ENCODE measurements at regions not wholly inside any gene's neighbourhood (a gene's known extent, or its start where the extent isn't known, plus 50 kb on each side); places are given as distances from the start of the nearest gene placed in this dataset.
A peak's percentile ranks its signal among the peaks of the same experiment; 100 is the strongest.

DNA sequence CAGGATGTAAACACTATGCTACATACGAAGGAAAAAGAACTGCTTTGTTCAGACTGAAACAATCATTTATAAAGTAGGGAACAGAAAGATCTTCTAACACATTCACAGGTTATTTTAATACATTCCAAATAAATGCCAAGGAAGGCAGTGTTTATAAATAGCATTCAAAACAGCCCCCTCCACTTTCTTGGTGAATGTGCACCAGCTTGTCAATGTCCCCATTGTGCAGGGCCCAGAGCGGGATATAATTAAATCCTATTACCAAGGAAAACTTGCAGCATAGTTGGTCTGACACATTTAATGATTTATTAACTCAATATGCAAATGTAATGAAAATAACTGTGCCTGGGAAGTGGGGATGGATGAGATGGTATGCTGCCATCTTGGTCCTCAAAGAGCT lies 135.9 kb upstream of the RAD23B start:
- Histone ChIP-seq H3K36me3 (ENCODE audit: low read depth) (no peaks in the 10 kb centered on the region), H3K4me3 (no peak overlapping the region), H2AFZ (no peak overlapping the region), H3K79me2 (ENCODE audit: insufficient read depth) (no peaks in the 10 kb centered on the region), H3K9ac (no peak overlapping the region), H3K27me3 (replicated peaks; ENCODE audit: insufficient read depth) (peaks cover 26% of the 10 kb centered on the region), H3K9me3 (ENCODE audit: low read depth) (no peaks in the 10 kb centered on the region), H3K9me2 (ENCODE audit: insufficient read depth) (no peaks in the 10 kb centered on the region), H4K20me1 (ENCODE audit: insufficient read depth) (no peaks in the 10 kb centered on the region), H3F3A (ENCODE audit: insufficient read depth) (no peaks in the 10 kb centered on the region), H3K4me2 (ENCODE audit: unreplicated experiment) (no peak overlapping the region), H3K4me1 (ENCODE audit: insufficient read depth) (no peaks in the 10 kb centered on the region), H3K27ac (no peak overlapping the region)
- WGBS, 2 experiments (ENCODE audit: low coverage in 1 of 2, low lambda C conversion rate in 2 of 2, missing lambda C conversion rate in 2 of 2), result 68 to 71% methylated on average over 2 of the region's 2 CpGs
- no peak for TF ChIP-seq EZH2 (IDR thresholded peaks at IDR 0.05; ENCODE audit: insufficient read depth, poor library complexity, severe bottlenecking)
- TF ChIP-seq EZH2phosphoT487 (IDR thresholded peaks at IDR 0.05; ENCODE audit: insufficient read depth, low read depth), result no peak
- DNase-seq, result no peak
- in situ Hi-C loops (cut with MboI), result no loop called here

DNA sequence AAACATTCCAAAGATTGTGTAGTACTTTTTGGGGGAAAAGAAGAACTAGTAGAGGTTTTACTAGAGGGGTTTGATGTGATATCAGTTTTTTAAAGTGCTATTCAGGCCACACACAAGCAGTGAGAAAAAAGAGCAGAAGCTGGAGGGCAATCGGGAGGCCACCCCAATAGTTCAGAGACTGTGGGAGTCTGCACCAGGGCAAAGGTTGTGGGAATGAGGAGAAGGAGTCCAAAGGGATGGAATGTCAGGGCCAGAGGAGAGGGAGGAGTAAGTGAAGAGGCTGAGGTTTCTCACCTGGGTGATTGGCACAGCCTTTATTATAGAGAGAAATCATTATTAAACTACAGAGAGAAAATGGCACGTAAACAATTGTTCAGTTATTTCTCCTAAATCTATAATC lies 134.9 kb upstream of the RAD23B start:
- H3K4me1 ChIP-seq (ENCODE audit: insufficient read depth), result no peaks in the 10 kb centered on the region
- no peaks in the 10 kb centered on the region for H4K20me1 ChIP-seq (ENCODE audit: insufficient read depth)
- DNase-seq, result no peak
- peaks cover 22% of the 10 kb centered on the region for H3K27me3 ChIP-seq (replicated peaks; ENCODE audit: insufficient read depth)
- WGBS, 2 experiments (ENCODE audit: low coverage in 1 of 2, low lambda C conversion rate in 2 of 2, missing lambda C conversion rate in 2 of 2), result 60 to 65% methylated on average over 2 of the region's 2 CpGs
- in situ Hi-C loops (cut with MboI), result no loop called here
- no peaks in the 10 kb centered on the region for H3K36me3 ChIP-seq (ENCODE audit: low read depth)
- H3K79me2 ChIP-seq (ENCODE audit: insufficient read depth), result no peaks in the 10 kb centered on the region
- H2AFZ ChIP-seq, result no peak overlapping the region
- no peak overlapping the region for H3K4me2 ChIP-seq (ENCODE audit: unreplicated experiment)
- TF ChIP-seq EZH2phosphoT487 (IDR thresholded peaks at IDR 0.05; ENCODE audit: insufficient read depth, low read depth) (no peak), EZH2 (IDR thresholded peaks at IDR 0.05; ENCODE audit: insufficient read depth, poor library complexity, severe bottlenecking) (no peak)
- no peaks in the 10 kb centered on the region for H3F3A ChIP-seq (ENCODE audit: insufficient read depth)
- H3K9me3 ChIP-seq (ENCODE audit: low read depth), result no peaks in the 10 kb centered on the region
- H3K9ac ChIP-seq, result no peak overlapping the region
- no peak overlapping the region for H3K27ac ChIP-seq
- no peak overlapping the region for H3K4me3 ChIP-seq
- H3K9me2 ChIP-seq (ENCODE audit: insufficient read depth), result no peaks in the 10 kb centered on the region

DNA sequence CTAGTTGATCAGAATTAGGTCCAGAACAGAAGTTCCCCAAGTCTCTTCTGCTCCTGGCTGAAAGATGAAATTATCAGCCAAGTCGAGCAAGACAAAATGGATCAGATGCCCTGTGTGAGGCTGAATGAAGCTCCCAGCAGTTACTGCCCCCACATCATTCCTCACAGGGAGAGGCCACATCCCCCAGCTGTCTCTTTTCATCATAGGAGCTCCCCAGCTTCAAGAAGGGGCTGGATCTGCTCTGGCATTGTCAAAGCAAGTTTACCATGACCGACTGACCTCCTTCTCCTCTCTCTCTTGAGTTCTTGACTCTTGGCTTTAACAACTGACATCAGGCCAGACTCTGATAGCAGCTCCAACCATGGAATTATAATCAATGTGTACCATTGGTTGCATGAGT lies 133.3 kb upstream of the RAD23B start:
- no peaks in the 10 kb centered on the region for H3K36me3 ChIP-seq (ENCODE audit: low read depth)
- no peaks in the 10 kb centered on the region for H3K9me2 ChIP-seq (ENCODE audit: insufficient read depth)
- in situ Hi-C loops (cut with MboI), result no loop called here
- TF ChIP-seq EZH2phosphoT487 (IDR thresholded peaks at IDR 0.05; ENCODE audit: insufficient read depth, low read depth), result no peak
- TF ChIP-seq EZH2 (IDR thresholded peaks at IDR 0.05; ENCODE audit: insufficient read depth, poor library complexity, severe bottlenecking), result no peak
- H3K4me3 ChIP-seq, result no peak overlapping the region
- DNase-seq, result no peak
- no peaks in the 10 kb centered on the region for H3F3A ChIP-seq (ENCODE audit: insufficient read depth)
- no peaks in the 10 kb centered on the region for H4K20me1 ChIP-seq (ENCODE audit: insufficient read depth)
- H3K9me3 ChIP-seq (ENCODE audit: low read depth), result no peaks in the 10 kb centered on the region
- 0% methylated on average over 2 of the region's 2 CpGs for WGBS, 2 experiments (ENCODE audit: low coverage in 1 of 2, low lambda C conversion rate in 2 of 2, missing lambda C conversion rate in 2 of 2)
- no peak overlapping the region for H3K4me2 ChIP-seq (ENCODE audit: unreplicated experiment)
- peaks cover 14% of the 10 kb centered on the region for H3K27me3 ChIP-seq (replicated peaks; ENCODE audit: insufficient read depth)
- H3K9ac ChIP-seq, result no peak overlapping the region
- no peak overlapping the region for H3K27ac ChIP-seq
- no peaks in the 10 kb centered on the region for H3K79me2 ChIP-seq (ENCODE audit: insufficient read depth)
- H3K4me1 ChIP-seq (ENCODE audit: insufficient read depth), result no peaks in the 10 kb centered on the region
- no peak overlapping the region for H2AFZ ChIP-seq

DNA sequence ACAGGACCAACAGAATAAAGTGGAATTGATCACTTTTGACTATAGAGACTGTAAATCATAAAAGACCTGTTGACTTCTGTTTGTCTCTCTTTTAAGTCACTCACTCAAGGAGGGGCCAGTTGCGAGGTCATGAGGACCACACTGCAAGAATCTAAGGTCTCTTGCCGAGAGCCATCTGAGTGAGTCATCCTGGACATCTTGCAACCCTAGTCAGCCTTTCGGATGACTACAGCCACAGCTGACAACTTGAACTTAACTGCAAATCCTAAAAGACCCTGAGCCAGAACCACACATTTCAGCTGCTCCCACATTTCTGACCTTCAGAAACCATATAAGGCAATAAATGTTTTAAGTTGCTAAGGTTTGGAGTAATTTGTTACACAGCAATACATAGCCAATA lies 129.7 kb upstream of the RAD23B start:
- Histone ChIP-seq H4K20me1 (ENCODE audit: insufficient read depth) (no peaks in the 10 kb centered on the region), H3K79me2 (ENCODE audit: insufficient read depth) (no peaks in the 10 kb centered on the region), H3F3A (ENCODE audit: insufficient read depth) (no peaks in the 10 kb centered on the region), H3K9ac (no peak overlapping the region), H3K27ac (no peak overlapping the region), H3K4me3 (no peak overlapping the region), H2AFZ (no peak overlapping the region), H3K9me2 (ENCODE audit: insufficient read depth) (no peaks in the 10 kb centered on the region), H3K36me3 (ENCODE audit: low read depth) (no peaks in the 10 kb centered on the region), H3K4me2 (ENCODE audit: unreplicated experiment) (no peak overlapping the region), H3K9me3 (ENCODE audit: low read depth) (no peaks in the 10 kb centered on the region), H3K27me3 (replicated peaks; ENCODE audit: insufficient read depth) (no peaks in the 10 kb centered on the region; the same call in 1 of the 2 replicates), H3K4me1 (ENCODE audit: insufficient read depth) (no peaks in the 10 kb centered on the region)
- in situ Hi-C loops (cut with MboI), result no loop called here
- 6 to 9% methylated on average over 3 of the region's 3 CpGs for WGBS, 2 experiments (ENCODE audit: low coverage in 1 of 2, low lambda C conversion rate in 2 of 2, missing lambda C conversion rate in 2 of 2)
- TF ChIP-seq EZH2phosphoT487 (IDR thresholded peaks at IDR 0.05; ENCODE audit: insufficient read depth, low read depth), result no peak
- TF ChIP-seq EZH2 (IDR thresholded peaks at IDR 0.05; ENCODE audit: insufficient read depth, poor library complexity, severe bottlenecking), result no peak
- DNase-seq, result peak; percentile 52

DNA sequence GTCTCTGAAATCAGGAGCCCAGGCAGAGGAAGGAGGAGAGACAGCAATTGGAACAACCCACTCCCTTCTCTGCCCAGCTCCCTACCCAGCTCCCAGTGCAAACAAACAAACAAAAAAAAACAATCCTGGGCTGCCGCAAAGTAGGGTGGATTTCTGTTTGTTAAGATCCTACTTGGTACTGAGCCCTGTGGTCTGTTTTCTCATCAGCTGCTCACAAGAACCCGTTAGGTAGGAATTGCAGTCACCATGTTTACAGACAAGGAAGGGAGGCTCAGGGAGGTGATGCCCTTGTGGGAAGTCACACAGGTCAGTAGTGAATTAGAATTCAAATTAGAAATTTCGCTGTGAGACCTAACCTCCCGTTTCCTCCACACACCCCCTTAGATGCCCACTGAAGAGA lies 128.8 kb upstream of the RAD23B start:
- Histone ChIP-seq H3K4me3 (no peak overlapping the region), H3K9ac (no peak overlapping the region), H3K9me3 (ENCODE audit: low read depth) (no peaks in the 10 kb centered on the region), H3K4me1 (ENCODE audit: insufficient read depth) (no peaks in the 10 kb centered on the region), H3F3A (ENCODE audit: insufficient read depth) (no peaks in the 10 kb centered on the region), H4K20me1 (ENCODE audit: insufficient read depth) (no peaks in the 10 kb centered on the region), H3K4me2 (ENCODE audit: unreplicated experiment) (no peak overlapping the region), H3K27ac (no peak overlapping the region), H3K9me2 (ENCODE audit: insufficient read depth) (no peaks in the 10 kb centered on the region), H3K27me3 (replicated peaks; ENCODE audit: insufficient read depth) (no peaks in the 10 kb centered on the region; the same call in 1 of the 2 replicates), H3K36me3 (ENCODE audit: low read depth) (no peaks in the 10 kb centered on the region), H2AFZ (no peak overlapping the region), H3K79me2 (ENCODE audit: insufficient read depth) (no peaks in the 10 kb centered on the region)
- 65 to 69% methylated on average over 4 of the region's 4 CpGs for WGBS, 2 experiments (ENCODE audit: low coverage in 1 of 2, low lambda C conversion rate in 2 of 2, missing lambda C conversion rate in 2 of 2)
- TF ChIP-seq EZH2phosphoT487 (IDR thresholded peaks at IDR 0.05; ENCODE audit: insufficient read depth, low read depth), result no peak
- TF ChIP-seq EZH2 (IDR thresholded peaks at IDR 0.05; ENCODE audit: insufficient read depth, poor library complexity, severe bottlenecking), result no peak
- no peak for DNase-seq
- in situ Hi-C loops (cut with MboI), result no loop called here

Data from GM23248 (cell line).